CD14-positive monocyte (primary cell): ENCODE measurements at regions not wholly inside any gene's neighbourhood (a gene's known extent, or its start where the extent isn't known, plus 50 kb on each side); places are given as distances from the start of the nearest gene placed in this dataset.

Source experiments
- DNase-seq, 3 donors: peaks; one replicate each; pipeline ENCODE4 v3.0.0-alpha.2; 2011 to 2022
- H2AFZ ChIP-seq: 2 replicates; pipeline ENCODE4 v1.6.0; 2012; ENCODE audit warnings: mild to moderate bottlenecking, low read depth, low read length, inconsistent platforms; ENCODE audit not compliant: insufficient read depth, poor library complexity, severe bottlenecking
- H3K27ac ChIP-seq, 2 donors: 1 replicate in 1 of 2; 2 replicates in 1 of 2; pipeline ENCODE4 v1.5.1; 2012 to 2013; ENCODE audit warnings: low read length in 2 of 2, control low read depth in 1 of 2, inconsistent platforms in 1 of 2, low read depth in 1 of 2, mild to moderate bottlenecking in 1 of 2
- H3K27me3 ChIP-seq, 2 donors: one replicate each; pipeline versions ENCODE4 v1.6.0 to v1.6.1; 2011 to 2013; ENCODE audit warnings: low read length in 2 of 2; ENCODE audit not compliant: control insufficient read depth in 2 of 2, insufficient read depth in 2 of 2
- H3K36me3 ChIP-seq, 2 donors: replicated peaks in 1 of 2; 1 replicate in 1 of 2; 2 replicates in 1 of 2; pipeline versions ENCODE4 v1.5.1 to v1.6.1; 2012 to 2013; ENCODE audit warnings: low read length in 2 of 2, control low read depth in 1 of 2, inconsistent platforms in 1 of 2, mild to moderate bottlenecking in 1 of 2; ENCODE audit not compliant: insufficient read depth in 2 of 2, control insufficient read depth in 1 of 2
- H3K4me1 ChIP-seq, 2 donors: 1 replicate in 1 of 2; 2 replicates in 1 of 2; pipeline versions ENCODE4 v1.5.1 to v1.6.1; 2012 to 2013; ENCODE audit warnings: low read length in 2 of 2, control low read depth in 1 of 2, inconsistent platforms in 1 of 2, mild to moderate bottlenecking in 1 of 2, moderate library complexity in 1 of 2; ENCODE audit not compliant: insufficient read depth in 2 of 2, control insufficient read depth in 1 of 2
- H3K4me2 ChIP-seq: replicated peaks from 2 replicates; pipeline ENCODE3; 2012; ENCODE audit warnings: low read length, moderate library complexity, mild to moderate bottlenecking; ENCODE audit not compliant: poor library complexity, severe bottlenecking; ENCODE audit errors: extremely low read depth
- H3K4me3 ChIP-seq, 3 experiments: fragments of 200-600 bp in 1 of 3; sonication (generic) in 1 of 3; replicated peaks in 1 of 3; 1 replicate in 2 of 3; 2 replicates in 1 of 3; pipeline ENCODE4 v1.5.1; 2011 to 2013; ENCODE audit warnings: low read length in 3 of 3, mild to moderate bottlenecking in 3 of 3, control low read depth in 2 of 3, low read depth in 2 of 3, inconsistent platforms in 1 of 3, moderate library complexity in 1 of 3
- H3K79me2 ChIP-seq: 2 replicates; pipeline ENCODE4 v1.6.0; 2012; ENCODE audit warnings: mild to moderate bottlenecking, control low read depth, inconsistent platforms, low read length, moderate library complexity; ENCODE audit not compliant: insufficient read depth
- H3K9ac ChIP-seq: 2 replicates; pipeline ENCODE4 v1.6.0; 2017; ENCODE audit warnings: low read length, mild to moderate bottlenecking; ENCODE audit not compliant: insufficient read depth, poor library complexity, severe bottlenecking
- H3K9me3 ChIP-seq, 2 donors: replicated peaks in 1 of 2; 1 replicate in 1 of 2; 2 replicates in 1 of 2; pipeline versions ENCODE4 v1.5.1 to v1.6.1; 2012 to 2013; ENCODE audit warnings: low read length in 2 of 2, control low read depth in 1 of 2; ENCODE audit not compliant: control insufficient read depth in 1 of 2, insufficient read depth in 1 of 2
- H4K20me1 ChIP-seq: 2 replicates; pipeline ENCODE4 v1.6.0; 2012; ENCODE audit warnings: mild to moderate bottlenecking, low read length, control low read depth, moderate library complexity; ENCODE audit not compliant: insufficient read depth
- H3K27ac Mint-ChIP-seq, 7 donors: one replicate each; pipeline ENCODE4 v1.8.0; 2020; ENCODE audit warnings: mild to moderate bottlenecking in 7 of 7, mixed read lengths in 7 of 7, moderate library complexity in 6 of 7, inconsistent platforms in 2 of 7
- H3K27me3 Mint-ChIP-seq, 3 donors: one replicate each; pipeline ENCODE4 v1.8.0; 2021 to 2022; ENCODE audit warnings: low read depth in 3 of 3, mild to moderate bottlenecking in 3 of 3, mixed read lengths in 3 of 3, moderate library complexity in 3 of 3, inconsistent platforms in 1 of 3
- H3K36me3 Mint-ChIP-seq, 2 donors: one replicate each; pipeline ENCODE4 v1.8.0; 2020; ENCODE audit warnings: mixed read lengths in 2 of 2, inconsistent platforms in 1 of 2, mild to moderate bottlenecking in 1 of 2
- H3K4me1 Mint-ChIP-seq: one replicate; pipeline ENCODE4 v1.8.0; 2020; ENCODE audit warnings: mild to moderate bottlenecking, mixed read lengths
- H3K4me3 Mint-ChIP-seq, 2 donors: one replicate each; pipeline ENCODE4 v1.8.0; 2020; ENCODE audit warnings: mild to moderate bottlenecking in 2 of 2, mixed read lengths in 2 of 2, moderate library complexity in 1 of 2
- H3K9me3 Mint-ChIP-seq, 7 donors: one replicate each; pipeline ENCODE4 v1.8.0; 2020 to 2022; ENCODE audit warnings: mixed read lengths in 7 of 7, mild to moderate bottlenecking in 6 of 7, moderate library complexity in 6 of 7, inconsistent platforms in 2 of 7
- WGBS: methylation state at CpG from one replicate; pipeline ENCODE4 v1.1.5; 2013; ENCODE audit warnings: missing lambda C conversion rate; ENCODE audit not compliant: insufficient coverage; 5-methylcytosine and 5-hydroxymethylcytosine counted together
- intact Hi-C, 2 donors: fragments of 100-400 bp; cut with micrococcal nuclease; formaldehyde crosslinking; loops; one replicate each; pipeline versions ENCODE4 v1.15.0 to v1.15.1; 2023
- TF ChIP-seq, protein P1 (sequence below): fragments of 200-600 bp; IDR thresholded peaks from one replicate; pipeline ENCODE4 v1.8.0; 2022; ENCODE audit warnings: antibody characterized with exemption, mild to moderate bottlenecking

DNA sequence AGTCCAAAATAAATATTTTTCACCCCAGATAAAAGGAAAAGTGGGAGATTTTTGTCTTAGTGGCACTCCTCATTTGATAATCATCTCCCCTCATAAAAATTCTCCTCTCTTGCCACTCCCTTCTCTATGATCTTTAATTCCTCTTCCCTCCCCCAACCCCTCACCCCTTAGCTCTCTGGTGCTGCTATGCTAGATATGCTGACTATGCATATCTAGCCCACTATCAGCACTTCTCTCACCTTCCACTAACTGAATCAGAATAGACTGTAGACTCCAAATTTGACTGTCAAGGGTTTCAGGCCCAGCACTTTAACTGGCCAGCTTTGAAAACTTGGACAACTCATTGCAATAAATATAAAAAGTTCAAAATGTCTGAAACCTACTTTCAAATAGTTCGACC is 254.2 kb downstream of the ETNK1 start:
- no peak for DNase-seq
- H3K9me3 ChIP-seq = peaks cover 0 to 8% of the 10 kb centered on the region in 2 donors
- peaks cover 0 to 2% (median 0%) of the 10 kb centered on the region in 3 donors for H3K27me3 Mint-ChIP-seq
- no peaks in the 10 kb centered on the region for H3K79me2 ChIP-seq
- no peaks in the 10 kb centered on the region for H3K36me3 Mint-ChIP-seq
- peaks cover 5% of the 10 kb centered on the region for H3K4me1 Mint-ChIP-seq
- no peak overlapping the region for H2AFZ ChIP-seq
- H4K20me1 ChIP-seq = no peaks in the 10 kb centered on the region
- H3K4me1 ChIP-seq = peaks cover 0 to 5% of the 10 kb centered on the region in 2 donors
- H3K4me2 ChIP-seq = no peak overlapping the region
- H3K4me3 ChIP-seq = no peak overlapping the region
- no CpG with 5 or more reads among the region's 1 CpG for WGBS
- H3K9me3 Mint-ChIP-seq = peaks cover 2 to 16% (median 9%) of the 10 kb centered on the region in 7 donors
- no peak overlapping the region for H3K27ac Mint-ChIP-seq
- TF ChIP-seq, protein P1, sequence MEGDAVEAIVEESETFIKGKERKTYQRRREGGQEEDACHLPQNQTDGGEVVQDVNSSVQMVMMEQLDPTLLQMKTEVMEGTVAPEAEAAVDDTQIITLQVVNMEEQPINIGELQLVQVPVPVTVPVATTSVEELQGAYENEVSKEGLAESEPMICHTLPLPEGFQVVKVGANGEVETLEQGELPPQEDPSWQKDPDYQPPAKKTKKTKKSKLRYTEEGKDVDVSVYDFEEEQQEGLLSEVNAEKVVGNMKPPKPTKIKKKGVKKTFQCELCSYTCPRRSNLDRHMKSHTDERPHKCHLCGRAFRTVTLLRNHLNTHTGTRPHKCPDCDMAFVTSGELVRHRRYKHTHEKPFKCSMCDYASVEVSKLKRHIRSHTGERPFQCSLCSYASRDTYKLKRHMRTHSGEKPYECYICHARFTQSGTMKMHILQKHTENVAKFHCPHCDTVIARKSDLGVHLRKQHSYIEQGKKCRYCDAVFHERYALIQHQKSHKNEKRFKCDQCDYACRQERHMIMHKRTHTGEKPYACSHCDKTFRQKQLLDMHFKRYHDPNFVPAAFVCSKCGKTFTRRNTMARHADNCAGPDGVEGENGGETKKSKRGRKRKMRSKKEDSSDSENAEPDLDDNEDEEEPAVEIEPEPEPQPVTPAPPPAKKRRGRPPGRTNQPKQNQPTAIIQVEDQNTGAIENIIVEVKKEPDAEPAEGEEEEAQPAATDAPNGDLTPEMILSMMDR = no peak
- intact Hi-C loops = no loop called here
- no peaks in the 10 kb centered on the region for H3K36me3 ChIP-seq
- no peak overlapping the region for H3K4me3 Mint-ChIP-seq
- no peaks in the 10 kb centered on the region for H3K27me3 ChIP-seq
- H3K27ac ChIP-seq = no peak overlapping the region
- H3K9ac ChIP-seq = no peak overlapping the region

GRCh38 chr12:22880331-22880730 is 255.4 kb downstream of the ETNK1 start:
- H3K27ac Mint-ChIP-seq = no peak overlapping the region
- Histone ChIP-seq H3K9ac (no peak overlapping the region), H2AFZ (no peak overlapping the region), H3K27me3 (no peaks in the 10 kb centered on the region), H3K27ac (no peak overlapping the region), H3K4me1 (peaks cover 0 to 5% of the 10 kb centered on the region in 2 donors), H3K79me2 (no peaks in the 10 kb centered on the region), H3K4me2 (no peak overlapping the region), H3K36me3 (no peaks in the 10 kb centered on the region), H4K20me1 (no peaks in the 10 kb centered on the region), H3K4me3 (no peak overlapping the region), H3K9me3 (peaks cover 0 to 8% of the 10 kb centered on the region in 2 donors)
- peaks cover 0 to 2% (median 0%) of the 10 kb centered on the region in 3 donors for H3K27me3 Mint-ChIP-seq
- H3K9me3 Mint-ChIP-seq = peaks cover 2 to 16% (median 7%) of the 10 kb centered on the region in 7 donors
- intact Hi-C loops = no loop called here
- H3K36me3 Mint-ChIP-seq = no peaks in the 10 kb centered on the region
- no peak overlapping the region for H3K4me3 Mint-ChIP-seq
- peaks cover 5% of the 10 kb centered on the region for H3K4me1 Mint-ChIP-seq
- DNase-seq = no peak
- TF ChIP-seq, protein P1 = no peak
